ENCODE measurements at regions not wholly inside any gene's neighbourhood (a gene's known extent, or its start where the extent isn't known, plus 50 kb on each side); places are given as distances from the start of the nearest gene placed in this dataset.

GRCh38 chr22:49633010-49633324 is 194.7 kb downstream of the BRD1 start:
- TF ChIP-seq POLR2A (IDR thresholded peaks at IDR 0.05) (no peak), POLR2AphosphoS5 (IDR thresholded peaks at IDR 0.05) (no peak), CTCF (IDR thresholded peaks at IDR 0.05) (no peak)
